ENCODE measurements at regions not wholly inside any gene's neighbourhood (a gene's known extent, or its start where the extent isn't known, plus 50 kb on each side); places are given as distances from the start of the nearest gene placed in this dataset.

- CTCF ChIA-PET: no interaction called here
Measured at GRCh38 chr2:19669126-19669525, 232.7 kb downstream of the TTC32 start.

GRCh38 chr2:19667536-19667949 lies 234.2 kb downstream of the TTC32 start:
- intact Hi-C loops (cut with micrococcal nuclease; ENCODE audit: unreplicated experiment): loop anchor here (1.0 to 5.0 kb wide), 4 partner anchors 126 to 1230 kb away; no protein-coding TSS in a partner anchor
- Histone ChIP-seq H3K4me3 (no peak overlapping the region), H3K9me3 (ENCODE audit: insufficient read depth, low read depth) (no peaks in the 10 kb centered on the region), H2AFZ (no peak overlapping the region), H3K27ac (0 out of 2 replicates have a peak overlapping the region, but pooled peaks have one; percentile 8), H3K4me1 (replicated peaks; ENCODE audit: insufficient read depth) (peaks cover 14% of the 10 kb centered on the region), H3K79me2 (ENCODE audit: low read depth) (no peaks in the 10 kb centered on the region), H3F3A (ENCODE audit: insufficient read depth, low read depth) (no peaks in the 10 kb centered on the region), H3K27me3 (ENCODE audit: insufficient read depth, low read depth) (no peaks in the 10 kb centered on the region), H3K4me2 (no peak overlapping the region), H3K36me3 (ENCODE audit: low read depth) (0 out of 2 replicates have a peak, but pooled peaks cover 5% of the 10 kb centered on the region), H3K9me2 (ENCODE audit: insufficient read depth) (no peaks in the 10 kb centered on the region), H4K20me1 (ENCODE audit: insufficient read depth) (no peaks in the 10 kb centered on the region)
- no peak for TF ChIP-seq EZH2 (IDR thresholded peaks at IDR 0.05; ENCODE audit: low read depth)
- TF ChIP-seq, protein P1, sequence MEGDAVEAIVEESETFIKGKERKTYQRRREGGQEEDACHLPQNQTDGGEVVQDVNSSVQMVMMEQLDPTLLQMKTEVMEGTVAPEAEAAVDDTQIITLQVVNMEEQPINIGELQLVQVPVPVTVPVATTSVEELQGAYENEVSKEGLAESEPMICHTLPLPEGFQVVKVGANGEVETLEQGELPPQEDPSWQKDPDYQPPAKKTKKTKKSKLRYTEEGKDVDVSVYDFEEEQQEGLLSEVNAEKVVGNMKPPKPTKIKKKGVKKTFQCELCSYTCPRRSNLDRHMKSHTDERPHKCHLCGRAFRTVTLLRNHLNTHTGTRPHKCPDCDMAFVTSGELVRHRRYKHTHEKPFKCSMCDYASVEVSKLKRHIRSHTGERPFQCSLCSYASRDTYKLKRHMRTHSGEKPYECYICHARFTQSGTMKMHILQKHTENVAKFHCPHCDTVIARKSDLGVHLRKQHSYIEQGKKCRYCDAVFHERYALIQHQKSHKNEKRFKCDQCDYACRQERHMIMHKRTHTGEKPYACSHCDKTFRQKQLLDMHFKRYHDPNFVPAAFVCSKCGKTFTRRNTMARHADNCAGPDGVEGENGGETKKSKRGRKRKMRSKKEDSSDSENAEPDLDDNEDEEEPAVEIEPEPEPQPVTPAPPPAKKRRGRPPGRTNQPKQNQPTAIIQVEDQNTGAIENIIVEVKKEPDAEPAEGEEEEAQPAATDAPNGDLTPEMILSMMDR (conservative IDR thresholded peaks at IDR 0.05): no peak
- ChIA-PET CTCF (interaction anchor here (1.5 kb wide), 1 partner anchor 298 kb away, joined by 4 read pairs; no protein-coding TSS in a partner anchor), POLR2A (ENCODE audit: unreplicated experiment) (no interaction called here)
- no peak for DNase-seq
- BruUV-seq (replicated peaks): no TSS peak

More at GRCh38 chr2:19669126-19669525, 232.7 kb downstream of the TTC32 start:
- Histone ChIP-seq H3K36me3 (ENCODE audit: low read depth) (0 out of 2 replicates have a peak, but pooled peaks cover under 1% of the 10 kb centered on the region), H3K79me2 (ENCODE audit: low read depth) (no peaks in the 10 kb centered on the region), H4K20me1 (ENCODE audit: insufficient read depth) (no peaks in the 10 kb centered on the region), H3K4me3 (no peak overlapping the region), H3F3A (ENCODE audit: insufficient read depth, low read depth) (peaks cover 6% of the 10 kb centered on the region; the same call in 1 of the 2 replicates), H3K4me2 (no peak overlapping the region), H3K9me2 (ENCODE audit: insufficient read depth) (no peaks in the 10 kb centered on the region), H3K9me3 (ENCODE audit: insufficient read depth, low read depth) (no peaks in the 10 kb centered on the region), H3K4me1 (replicated peaks; ENCODE audit: insufficient read depth) (peaks cover 30% of the 10 kb centered on the region), H2AFZ (no peak overlapping the region), H3K27me3 (ENCODE audit: insufficient read depth, low read depth) (no peaks in the 10 kb centered on the region), H3K27ac (no peak overlapping the region)
- TF ChIP-seq EZH2 (IDR thresholded peaks at IDR 0.05; ENCODE audit: low read depth): no peak
- TF ChIP-seq, protein P1 (conservative IDR thresholded peaks at IDR 0.05): no peak
- no TSS peak for BruUV-seq (replicated peaks)
- POLR2A ChIA-PET (ENCODE audit: unreplicated experiment): no interaction called here
- intact Hi-C loops (cut with micrococcal nuclease; ENCODE audit: unreplicated experiment): loop anchor here (5.0 kb wide), 3 partner anchors 677 to 1232 kb away; no protein-coding TSS in a partner anchor
- peak in 1 of 2 experiments; percentile 6 for DNase-seq

DNA sequence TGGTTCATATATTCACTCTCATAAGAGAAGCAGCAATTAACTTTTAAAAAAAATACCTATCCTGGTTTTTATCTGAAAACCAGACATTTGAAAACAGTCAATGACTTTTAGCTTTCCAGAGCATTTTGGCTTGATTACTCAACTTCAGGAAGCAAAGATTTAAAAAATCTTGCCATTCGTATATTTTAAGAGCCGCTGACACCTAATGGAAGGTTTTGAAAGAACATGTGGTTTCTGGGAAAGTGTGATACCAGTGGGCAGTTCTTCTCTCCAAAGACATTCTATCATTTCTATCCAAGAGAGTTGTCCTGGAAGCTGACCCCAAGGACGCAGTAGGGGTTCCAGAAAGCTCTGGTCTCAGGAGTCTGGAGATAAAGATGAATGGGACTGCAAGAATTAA lies 234.7 kb downstream of the TTC32 start:
- TF ChIP-seq, protein P1 (conservative IDR thresholded peaks at IDR 0.05): peak; percentile 63; the same call in 1 of the 2 replicates
- no peak for TF ChIP-seq EZH2 (IDR thresholded peaks at IDR 0.05; ENCODE audit: low read depth)
- no peaks in the 10 kb centered on the region for H3K9me3 ChIP-seq (ENCODE audit: insufficient read depth, low read depth)
- H3F3A ChIP-seq (ENCODE audit: insufficient read depth, low read depth): no peaks in the 10 kb centered on the region
- intact Hi-C loops (cut with micrococcal nuclease; ENCODE audit: unreplicated experiment): loop anchor here (1.0 to 5.0 kb wide), 4 partner anchors 126 to 1230 kb away; no protein-coding TSS in a partner anchor
- DNase-seq: no peak
- H3K9me2 ChIP-seq (ENCODE audit: insufficient read depth): no peaks in the 10 kb centered on the region
- H3K4me1 ChIP-seq (replicated peaks; ENCODE audit: insufficient read depth): peaks cover 10% of the 10 kb centered on the region
- ChIA-PET CTCF (interaction anchor here (1.5 kb wide), 1 partner anchor 298 kb away, joined by 4 read pairs; no protein-coding TSS in a partner anchor), POLR2A (ENCODE audit: unreplicated experiment) (no interaction called here)
- no peaks in the 10 kb centered on the region for H4K20me1 ChIP-seq (ENCODE audit: insufficient read depth)
- BruUV-seq (replicated peaks): no TSS peak
- H3K4me2 ChIP-seq: no peak overlapping the region
- no peak overlapping the region for H3K4me3 ChIP-seq
- H3K79me2 ChIP-seq (ENCODE audit: low read depth): no peaks in the 10 kb centered on the region
- H3K36me3 ChIP-seq (ENCODE audit: low read depth): 0 out of 2 replicates have a peak, but pooled peaks cover 5% of the 10 kb centered on the region
- no peaks in the 10 kb centered on the region for H3K27me3 ChIP-seq (ENCODE audit: insufficient read depth, low read depth)
- H3K27ac ChIP-seq: 0 out of 2 replicates have a peak overlapping the region, but pooled peaks have one; percentile 8
- H2AFZ ChIP-seq: no peak overlapping the region
